DMS153 (cell line): ENCODE measurements at regions not wholly inside any gene's neighbourhood (a gene's known extent, or its start where the extent isn't known, plus 50 kb on each side); places are given as distances from the start of the nearest gene placed in this dataset.
"Not testable (repeated sequence)": the region's sequence is repeated elsewhere in the genome, so short reads cannot be mapped to it uniquely, and the experiment has no call there.

Source experiments
- DNase-seq: peaks from one replicate; lab custom pipeline; 2025; lab: John Stamatoyannopoulos, UW

- DNase-seq, result no peak
Observed at GRCh38 chr5:21051945-21052344, 1063.9 kb upstream of the CDH18 start.

GRCh38 chr5:21049901-21050300 is 1061.9 kb upstream of the CDH18 start:
- no peak for DNase-seq

- DNase-seq, result no peak
Observed at GRCh38 chr5:21030981-21031380, 1043.0 kb upstream of the CDH18 start.

- DNase-seq, result no peak
Observed at GRCh38 chr5:21024966-21025365, 1037.0 kb upstream of the CDH18 start.

GRCh38 chr5:21013237-21013636 is 1025.2 kb upstream of the CDH18 start:
- DNase-seq, result no peak

- DNase-seq, result no peak
Observed at GRCh38 chr5:21007781-21008180, 1019.8 kb upstream of the CDH18 start.

GRCh38 chr5:20988933-20989332 is 1000.9 kb upstream of the CDH18 start:
- not testable (repeated sequence) for DNase-seq

- DNase-seq, result no peak
Observed at GRCh38 chr5:20985754-20986153, 997.8 kb upstream of the CDH18 start.

- peak; percentile 83 for DNase-seq
Observed at GRCh38 chr5:20974426-20974825, 986.4 kb upstream of the CDH18 start.

- peak; percentile 74 for DNase-seq
Observed at GRCh38 chr5:20972419-20972925, 984.5 kb upstream of the CDH18 start.

- no peak for DNase-seq
Observed at GRCh38 chr5:20959347-20959746, 971.3 kb upstream of the CDH18 start.

- DNase-seq, result no peak
Observed at GRCh38 chr5:20958641-20959040, 970.6 kb upstream of the CDH18 start.

- no peak for DNase-seq
Observed at GRCh38 chr5:20956134-20956533, 968.1 kb upstream of the CDH18 start.

GRCh38 chr5:20949636-20950035 is 961.6 kb upstream of the CDH18 start:
- DNase-seq, result no peak

- DNase-seq, result not testable (repeated sequence)
Observed at GRCh38 chr5:20943183-20943971, 955.4 kb upstream of the CDH18 start.

- DNase-seq, result not testable (repeated sequence)
Observed at GRCh38 chr5:20942603-20943002, 954.6 kb upstream of the CDH18 start.

GRCh38 chr5:20940786-20941185 is 952.8 kb upstream of the CDH18 start:
- not testable (repeated sequence) for DNase-seq

- DNase-seq, result not testable (repeated sequence)
Observed at GRCh38 chr5:20890936-20891335, 902.9 kb upstream of the CDH18 start.

GRCh38 chr5:20875726-20876125 is 887.7 kb upstream of the CDH18 start:
- not testable (repeated sequence) for DNase-seq

GRCh38 chr5:20865892-20866291 is 877.9 kb upstream of the CDH18 start:
- DNase-seq, result not testable (repeated sequence)

GRCh38 chr5:20833081-20833627 is 845.2 kb upstream of the CDH18 start:
- no peak for DNase-seq

GRCh38 chr5:20832204-20833080 is 844.4 kb upstream of the CDH18 start:
- DNase-seq, result no peak
